DLD1 (cell line): ENCODE measurements at regions not wholly inside any gene's neighbourhood (a gene's known extent, or its start where the extent isn't known, plus 50 kb on each side); places are given as distances from the start of the nearest gene placed in this dataset.
"Not testable (repeated sequence)": the region's sequence is repeated elsewhere in the genome, so short reads cannot be mapped to it uniquely, and the experiment has no call there.

Experiments used
- in situ Hi-C: cut with HindIII; loops from 2 replicates; pipeline ENCODE4 v1.10.0; 2017; ENCODE audit warnings: low sequenced_read_pairs

- in situ Hi-C loops = no loop called here
Observed at GRCh38 chr14:22266142-22266442, 322.9 kb downstream of the DAD1 start.

GRCh38 chr14:22265319-22266141 is 323.5 kb downstream of the DAD1 start:
- in situ Hi-C loops = no loop called here

- in situ Hi-C loops = no loop called here
Observed at GRCh38 chr14:22264759-22265158, 324.3 kb downstream of the DAD1 start.

- in situ Hi-C loops = no loop called here
Observed at GRCh38 chr14:22263961-22264360, 325.1 kb downstream of the DAD1 start.

- in situ Hi-C loops = no loop called here
Observed at GRCh38 chr14:22262881-22263280, 326.1 kb downstream of the DAD1 start.

GRCh38 chr14:22255017-22255950 is 333.7 kb downstream of the DAD1 start:
- in situ Hi-C loops = no loop called here

GRCh38 chr14:22252686-22253085 is 336.3 kb downstream of the DAD1 start:
- in situ Hi-C loops = no loop called here

GRCh38 chr14:22251090-22251489 is 337.9 kb downstream of the DAD1 start:
- in situ Hi-C loops = no loop called here

GRCh38 chr14:22249770-22250169 is 339.3 kb downstream of the DAD1 start:
- in situ Hi-C loops = no loop called here

- in situ Hi-C loops = no loop called here
Observed at GRCh38 chr14:22243971-22244581, 344.9 kb downstream of the DAD1 start.

GRCh38 chr14:22238320-22238719 is 350.7 kb downstream of the DAD1 start:
- in situ Hi-C loops = not testable (repeated sequence)

- in situ Hi-C loops = no loop called here
Observed at GRCh38 chr14:22233377-22233776, 355.6 kb downstream of the DAD1 start.

- in situ Hi-C loops = no loop called here
Observed at GRCh38 chr14:22232933-22233332, 356.1 kb downstream of the DAD1 start.

- in situ Hi-C loops = no loop called here
Observed at GRCh38 chr14:22232486-22232885, 356.5 kb downstream of the DAD1 start.

GRCh38 chr14:22231018-22231417 is 358.0 kb downstream of the DAD1 start:
- in situ Hi-C loops = no loop called here

- in situ Hi-C loops = no loop called here
Observed at GRCh38 chr14:22230517-22230916, 358.5 kb downstream of the DAD1 start.

GRCh38 chr14:22227084-22227483 is 361.9 kb downstream of the DAD1 start:
- in situ Hi-C loops = no loop called here

- in situ Hi-C loops = no loop called here
Observed at GRCh38 chr14:22226381-22226780, 362.6 kb downstream of the DAD1 start.

- in situ Hi-C loops = no loop called here
Observed at GRCh38 chr14:22225516-22226140, 363.4 kb downstream of the DAD1 start.

GRCh38 chr14:22221508-22221907 is 367.5 kb downstream of the DAD1 start:
- in situ Hi-C loops = no loop called here

- in situ Hi-C loops = no loop called here
Observed at GRCh38 chr14:22220427-22220826, 368.6 kb downstream of the DAD1 start.
